ENCODE measurements at regions not wholly inside any gene's neighbourhood (a gene's known extent, or its start where the extent isn't known, plus 50 kb on each side); places are given as distances from the start of the nearest gene placed in this dataset.
A peak's percentile ranks its signal among the peaks of the same experiment; 100 is the strongest.

DNA sequence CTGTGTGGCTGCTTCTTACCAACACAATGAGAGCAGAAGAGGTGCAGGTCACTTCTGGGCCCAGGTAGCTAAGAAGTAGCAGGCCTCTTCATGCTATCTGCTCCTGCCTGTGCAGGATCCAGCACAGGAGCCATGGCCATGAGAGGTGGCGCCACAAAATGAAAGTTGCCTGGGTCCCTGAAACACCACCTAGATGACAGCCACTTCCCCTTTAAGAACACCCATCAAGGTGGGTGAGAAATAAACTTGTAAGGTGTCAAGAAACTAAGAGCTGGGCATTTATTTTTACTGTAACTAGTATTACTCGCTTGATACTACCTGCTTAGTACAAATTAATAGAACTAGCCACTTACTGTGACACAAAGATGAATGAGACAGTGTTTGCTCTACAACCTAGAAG, 484.6 kb upstream of the TBL1XR1 start (continued):
- no peak for TF ChIP-seq NR1H2 (CRISPR knock-in tag; IDR thresholded peaks at IDR 0.05)

- DNase-seq (ENCODE audit: low spot score) (no peak), ATAC-seq (no peak)
- TF ChIP-seq NFATC4 (CRISPR knock-in tag; IDR thresholded peaks at IDR 0.05) (no peak), HMGA2 (CRISPR knock-in tag; IDR thresholded peaks at IDR 0.05) (no peak), ERG (CRISPR knock-in tag; IDR thresholded peaks at IDR 0.05) (no peak), USF1 (CRISPR knock-in tag; IDR thresholded peaks at IDR 0.05) (no peak), FOXK1 (CRISPR knock-in tag; IDR thresholded peaks at IDR 0.05) (no peak)
- no peak overlapping the region for H3K4me3 Mint-ChIP-seq
- ChIA-PET CTCF (no interaction called here), POLR2A (no interaction called here)
- H3K27me3 Mint-ChIP-seq (ENCODE audit: low read depth), result no peaks in the 10 kb centered on the region
- no peaks in the 10 kb centered on the region for H3K36me3 Mint-ChIP-seq
- H3K4me1 Mint-ChIP-seq, result peaks cover 31% of the 10 kb centered on the region
- H3K9me3 Mint-ChIP-seq, result no peaks in the 10 kb centered on the region
- no peak overlapping the region for H3K27ac Mint-ChIP-seq
Observed at GRCh38 chr3:177683586-177683985, 486.3 kb upstream of the TBL1XR1 start.

DNA sequence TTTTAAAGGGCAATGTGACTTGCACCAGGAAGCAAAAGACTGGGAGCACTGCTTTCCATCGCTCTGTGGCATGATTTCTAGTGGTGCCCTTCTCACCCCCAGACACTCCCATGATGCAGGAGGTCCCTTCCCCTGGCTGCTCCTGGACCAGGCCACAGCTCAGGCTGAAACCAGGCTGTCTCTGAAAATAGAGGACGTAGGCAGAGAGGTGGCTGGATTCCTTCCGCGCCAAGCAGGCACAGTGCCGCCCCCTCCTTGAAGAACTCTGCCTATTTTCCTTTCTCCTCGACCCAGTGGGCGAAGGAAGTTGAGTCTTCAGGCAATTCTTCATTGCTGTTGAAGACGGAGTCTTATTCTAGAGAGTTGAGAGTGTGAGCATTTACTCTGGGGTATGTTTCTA, 489.4 kb upstream of the TBL1XR1 start:
- ATAC-seq (peak; percentile 36; the same call in 1 of the 2 replicates), DNase-seq (ENCODE audit: low spot score) (no peak)
- TF ChIP-seq ZNF416 (CRISPR knock-in tag; IDR thresholded peaks at IDR 0.05), result no peak
- ChIA-PET CTCF (no interaction called here), POLR2A (no interaction called here)
- Mint-ChIP-seq H3K36me3 (no peaks in the 10 kb centered on the region), H3K9me3 (no peaks in the 10 kb centered on the region), H3K4me1 (peaks cover 34% of the 10 kb centered on the region), H3K27me3 (ENCODE audit: low read depth) (no peaks in the 10 kb centered on the region), H3K27ac (no peak overlapping the region), H3K4me3 (no peak overlapping the region)

GRCh38 chr3:177687291-177687690, 490.0 kb upstream of the TBL1XR1 start:
- ATAC-seq (no peak), DNase-seq (ENCODE audit: low spot score) (no peak)
- ChIA-PET POLR2A (no interaction called here), CTCF (no interaction called here)
- Mint-ChIP-seq H3K36me3 (no peaks in the 10 kb centered on the region), H3K4me1 (peaks cover 31% of the 10 kb centered on the region), H3K27ac (no peak overlapping the region), H3K4me3 (no peak overlapping the region), H3K27me3 (ENCODE audit: low read depth) (no peaks in the 10 kb centered on the region), H3K9me3 (no peaks in the 10 kb centered on the region)
- TF ChIP-seq ZBTB21 (CRISPR knock-in tag; IDR thresholded peaks at IDR 0.05; ENCODE audit: borderline replicate concordance) (no peak), USF1 (CRISPR knock-in tag; IDR thresholded peaks at IDR 0.05) (no peak), ZNF423 (CRISPR knock-in tag; IDR thresholded peaks at IDR 0.05) (no peak), SOX15 (CRISPR knock-in tag; IDR thresholded peaks at IDR 0.05) (no peak), ATF2 (CRISPR knock-in tag; IDR thresholded peaks at IDR 0.05; ENCODE audit: borderline replicate concordance, low read depth) (no peak), GTF2I (CRISPR knock-in tag; conservative IDR thresholded peaks at IDR 0.05) (no peak), ZNF416 (CRISPR knock-in tag; IDR thresholded peaks at IDR 0.05) (no peak), PRRX2 (CRISPR knock-in tag; IDR thresholded peaks at IDR 0.05) (no peak), ZNF317 (CRISPR knock-in tag; IDR thresholded peaks at IDR 0.05; ENCODE audit: borderline replicate concordance, low read depth) (no peak), ZNF232 (CRISPR knock-in tag; IDR thresholded peaks at IDR 0.05) (no peak), E2F5 (CRISPR knock-in tag; IDR thresholded peaks at IDR 0.05) (no peak), MAX (CRISPR knock-in tag; IDR thresholded peaks at IDR 0.05) (no peak), ETV6 (CRISPR knock-in tag; IDR thresholded peaks at IDR 0.05) (no peak), NFE2L1 (CRISPR knock-in tag; IDR thresholded peaks at IDR 0.05) (no peak)
- TF ChIP-seq, protein P1, sequence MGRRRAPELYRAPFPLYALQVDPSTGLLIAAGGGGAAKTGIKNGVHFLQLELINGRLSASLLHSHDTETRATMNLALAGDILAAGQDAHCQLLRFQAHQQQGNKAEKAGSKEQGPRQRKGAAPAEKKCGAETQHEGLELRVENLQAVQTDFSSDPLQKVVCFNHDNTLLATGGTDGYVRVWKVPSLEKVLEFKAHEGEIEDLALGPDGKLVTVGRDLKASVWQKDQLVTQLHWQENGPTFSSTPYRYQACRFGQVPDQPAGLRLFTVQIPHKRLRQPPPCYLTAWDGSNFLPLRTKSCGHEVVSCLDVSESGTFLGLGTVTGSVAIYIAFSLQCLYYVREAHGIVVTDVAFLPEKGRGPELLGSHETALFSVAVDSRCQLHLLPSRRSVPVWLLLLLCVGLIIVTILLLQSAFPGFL (CRISPR knock-in tag; IDR thresholded peaks at IDR 0.05; ENCODE audit: borderline replicate concordance), result no peak
- TF ChIP-seq, protein P2, sequence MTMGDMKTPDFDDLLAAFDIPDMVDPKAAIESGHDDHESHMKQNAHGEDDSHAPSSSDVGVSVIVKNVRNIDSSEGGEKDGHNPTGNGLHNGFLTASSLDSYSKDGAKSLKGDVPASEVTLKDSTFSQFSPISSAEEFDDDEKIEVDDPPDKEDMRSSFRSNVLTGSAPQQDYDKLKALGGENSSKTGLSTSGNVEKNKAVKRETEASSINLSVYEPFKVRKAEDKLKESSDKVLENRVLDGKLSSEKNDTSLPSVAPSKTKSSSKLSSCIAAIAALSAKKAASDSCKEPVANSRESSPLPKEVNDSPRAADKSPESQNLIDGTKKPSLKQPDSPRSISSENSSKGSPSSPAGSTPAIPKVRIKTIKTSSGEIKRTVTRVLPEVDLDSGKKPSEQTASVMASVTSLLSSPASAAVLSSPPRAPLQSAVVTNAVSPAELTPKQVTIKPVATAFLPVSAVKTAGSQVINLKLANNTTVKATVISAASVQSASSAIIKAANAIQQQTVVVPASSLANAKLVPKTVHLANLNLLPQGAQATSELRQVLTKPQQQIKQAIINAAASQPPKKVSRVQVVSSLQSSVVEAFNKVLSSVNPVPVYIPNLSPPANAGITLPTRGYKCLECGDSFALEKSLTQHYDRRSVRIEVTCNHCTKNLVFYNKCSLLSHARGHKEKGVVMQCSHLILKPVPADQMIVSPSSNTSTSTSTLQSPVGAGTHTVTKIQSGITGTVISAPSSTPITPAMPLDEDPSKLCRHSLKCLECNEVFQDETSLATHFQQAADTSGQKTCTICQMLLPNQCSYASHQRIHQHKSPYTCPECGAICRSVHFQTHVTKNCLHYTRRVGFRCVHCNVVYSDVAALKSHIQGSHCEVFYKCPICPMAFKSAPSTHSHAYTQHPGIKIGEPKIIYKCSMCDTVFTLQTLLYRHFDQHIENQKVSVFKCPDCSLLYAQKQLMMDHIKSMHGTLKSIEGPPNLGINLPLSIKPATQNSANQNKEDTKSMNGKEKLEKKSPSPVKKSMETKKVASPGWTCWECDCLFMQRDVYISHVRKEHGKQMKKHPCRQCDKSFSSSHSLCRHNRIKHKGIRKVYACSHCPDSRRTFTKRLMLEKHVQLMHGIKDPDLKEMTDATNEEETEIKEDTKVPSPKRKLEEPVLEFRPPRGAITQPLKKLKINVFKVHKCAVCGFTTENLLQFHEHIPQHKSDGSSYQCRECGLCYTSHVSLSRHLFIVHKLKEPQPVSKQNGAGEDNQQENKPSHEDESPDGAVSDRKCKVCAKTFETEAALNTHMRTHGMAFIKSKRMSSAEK (CRISPR knock-in tag; IDR thresholded peaks at IDR 0.05; ENCODE audit: borderline replicate concordance), result no peak
